GM18505 (cell line): ENCODE measurements at regions not wholly inside any gene's neighbourhood (a gene's known extent, or its start where the extent isn't known, plus 50 kb on each side); places are given as distances from the start of the nearest gene placed in this dataset.

Experiments used
- ATAC-seq: cut with Tn5 transposase; IDR thresholded peaks from one replicate; pipeline ENCODE4 v1.9.1; 2021; ENCODE audit not compliant: unreplicated experiment
- POLR2A ChIP-seq: IDR thresholded peaks from 4 replicates; pipeline ENCODE4 v1.6.1; 2011; ENCODE audit warnings: borderline replicate concordance; ENCODE audit not compliant: insufficient read depth, insufficient read length; ENCODE audit errors: extremely low read depth

GRCh38 chr20:21033817-21034216 is 72.3 kb downstream of the LINC00237 start:
- ATAC-seq = no peak
- no peak for TF ChIP-seq POLR2A

GRCh38 chr20:21031666-21032065 is 74.5 kb downstream of the LINC00237 start:
- no peak for TF ChIP-seq POLR2A
- no peak for ATAC-seq

- no peak for TF ChIP-seq POLR2A
These were observed 76.8 kb downstream of the LINC00237 start for GRCh38 chr20:21029341-21029740.

GRCh38 chr20:21028921-21029320 is 77.2 kb downstream of the LINC00237 start:
- TF ChIP-seq POLR2A = no peak
- ATAC-seq = no peak

More at GRCh38 chr20:21029341-21029740, 76.8 kb downstream of the LINC00237 start:
- no peak for ATAC-seq

GRCh38 chr20:21028436-21028835 is 77.7 kb downstream of the LINC00237 start:
- ATAC-seq = no peak
- no peak for TF ChIP-seq POLR2A

- no peak for TF ChIP-seq POLR2A
- no peak for ATAC-seq
These were observed 78.6 kb downstream of the LINC00237 start for GRCh38 chr20:21027569-21027968.

- no peak for TF ChIP-seq POLR2A
These were observed 79.2 kb downstream of the LINC00237 start for GRCh38 chr20:21026951-21027350.

GRCh38 chr20:21024420-21024819 is 81.7 kb downstream of the LINC00237 start:
- no peak for TF ChIP-seq POLR2A
- no peak for ATAC-seq

More at GRCh38 chr20:21026951-21027350, 79.2 kb downstream of the LINC00237 start:
- no peak for ATAC-seq

- TF ChIP-seq POLR2A = no peak
- ATAC-seq = no peak
These were observed 83.2 kb downstream of the LINC00237 start for GRCh38 chr20:21022925-21023324.

- no peak for ATAC-seq
- TF ChIP-seq POLR2A = no peak
These were observed 84.7 kb downstream of the LINC00237 start for GRCh38 chr20:21021472-21021790.

- no peak for TF ChIP-seq POLR2A
These were observed 85.3 kb downstream of the LINC00237 start for GRCh38 chr20:21020659-21021471.

GRCh38 chr20:21019814-21020658 is 86.1 kb downstream of the LINC00237 start:
- no peak for TF ChIP-seq POLR2A
- no peak for ATAC-seq

More at GRCh38 chr20:21020659-21021471, 85.3 kb downstream of the LINC00237 start:
- no peak for ATAC-seq

GRCh38 chr20:21019468-21019813 is 86.7 kb downstream of the LINC00237 start:
- TF ChIP-seq POLR2A = no peak
- ATAC-seq = no peak

- ATAC-seq = no peak
- no peak for TF ChIP-seq POLR2A
These were observed 87.6 kb downstream of the LINC00237 start for GRCh38 chr20:21018576-21018975.

GRCh38 chr20:21017528-21018085 is 88.6 kb downstream of the LINC00237 start:
- ATAC-seq = no peak

More at GRCh38 chr20:21017528-21018085, 88.6 kb downstream of the LINC00237 start:
- TF ChIP-seq POLR2A = no peak
